ENCODE measurements at regions not wholly inside any gene's neighbourhood (a gene's known extent, or its start where the extent isn't known, plus 50 kb on each side); places are given as distances from the start of the nearest gene placed in this dataset.

- peaks cover 25% of the 10 kb centered on the region for H3K27me3 ChIP-seq (ENCODE audit: low read depth)
- TF ChIP-seq CTCF (IDR thresholded peaks at IDR 0.05; ENCODE audit: borderline replicate concordance) = no peak
- no peak overlapping the region for H3K27ac ChIP-seq (replicated peaks)
- no peak for DNase-seq
- no peak overlapping the region for H3K4me3 ChIP-seq
- H3K36me3 ChIP-seq = no peaks in the 10 kb centered on the region
- intact Hi-C loops (cut with micrococcal nuclease) = no loop called here
- no peaks in the 10 kb centered on the region for H3K4me1 ChIP-seq
- H3K9me3 ChIP-seq (replicated peaks) = peaks cover 14% of the 10 kb centered on the region
These were observed 765.9 kb downstream of the TYW1 start for GRCh38 chr7:67762516-67762915.

DNA sequence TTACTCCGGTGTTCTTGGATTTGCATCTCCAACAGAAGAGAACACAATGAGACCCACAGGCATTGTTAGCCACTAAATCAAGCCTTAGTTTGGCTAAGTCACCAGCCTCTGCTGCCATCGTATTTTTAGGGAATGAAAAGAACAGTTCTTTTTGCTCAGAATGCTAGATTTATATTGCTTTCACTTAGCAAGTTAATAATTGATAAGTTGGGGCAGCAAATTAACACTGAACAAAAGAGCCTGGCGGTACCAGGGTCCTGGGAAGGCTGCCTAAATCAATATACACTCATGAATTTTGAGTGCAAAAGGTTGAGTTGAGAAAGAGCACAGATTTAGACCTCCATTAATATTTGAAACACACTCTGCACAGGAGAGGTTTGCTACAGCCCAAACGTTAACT, 767.7 kb downstream of the TYW1 start:
- Histone ChIP-seq H3K36me3 (no peaks in the 10 kb centered on the region), H3K4me3 (no peak overlapping the region), H3K9me3 (replicated peaks) (peaks cover 15% of the 10 kb centered on the region), H3K4me1 (no peaks in the 10 kb centered on the region), H3K27me3 (ENCODE audit: low read depth) (peaks cover 39% of the 10 kb centered on the region), H3K27ac (replicated peaks) (no peak overlapping the region)
- DNase-seq = no peak
- intact Hi-C loops (cut with micrococcal nuclease) = no loop called here
- TF ChIP-seq CTCF (IDR thresholded peaks at IDR 0.05; ENCODE audit: borderline replicate concordance) = no peak

- TF ChIP-seq CTCF (IDR thresholded peaks at IDR 0.05; ENCODE audit: borderline replicate concordance) = no peak
- no peak overlapping the region for H3K4me3 ChIP-seq
- intact Hi-C loops (cut with micrococcal nuclease) = no loop called here
- no peak overlapping the region for H3K27ac ChIP-seq (replicated peaks)
- H3K4me1 ChIP-seq = no peaks in the 10 kb centered on the region
- peaks cover 49% of the 10 kb centered on the region for H3K27me3 ChIP-seq (ENCODE audit: low read depth)
- no peaks in the 10 kb centered on the region for H3K36me3 ChIP-seq
- no peak for DNase-seq
- peaks cover 15% of the 10 kb centered on the region for H3K9me3 ChIP-seq (replicated peaks)
These were observed 769.0 kb downstream of the TYW1 start for GRCh38 chr7:67765481-67766175.

- intact Hi-C loops (cut with micrococcal nuclease) = no loop called here
- no peak for DNase-seq
- TF ChIP-seq CTCF (IDR thresholded peaks at IDR 0.05; ENCODE audit: borderline replicate concordance) = no peak
These were observed 770.3 kb downstream of the TYW1 start for GRCh38 chr7:67766906-67767410.

GRCh38 chr7:67771846-67772605, 775.4 kb downstream of the TYW1 start:
- TF ChIP-seq CTCF (IDR thresholded peaks at IDR 0.05; ENCODE audit: borderline replicate concordance) = no peak
- no peak overlapping the region for H3K27ac ChIP-seq (replicated peaks)

More at GRCh38 chr7:67766906-67767410, 770.3 kb downstream of the TYW1 start:
- H3K36me3 ChIP-seq = no peaks in the 10 kb centered on the region
- no peak overlapping the region for H3K27ac ChIP-seq (replicated peaks)
- H3K4me3 ChIP-seq = no peak overlapping the region
- no peaks in the 10 kb centered on the region for H3K4me1 ChIP-seq
- H3K9me3 ChIP-seq (replicated peaks) = peaks cover 15% of the 10 kb centered on the region
- H3K27me3 ChIP-seq (ENCODE audit: low read depth) = peaks cover 58% of the 10 kb centered on the region

More at GRCh38 chr7:67771846-67772605, 775.4 kb downstream of the TYW1 start:
- DNase-seq = no peak
- intact Hi-C loops (cut with micrococcal nuclease) = no loop called here
- Histone ChIP-seq H3K9me3 (replicated peaks) (peaks cover 6% of the 10 kb centered on the region), H3K27me3 (ENCODE audit: low read depth) (peaks cover 88% of the 10 kb centered on the region), H3K4me1 (no peaks in the 10 kb centered on the region), H3K36me3 (no peaks in the 10 kb centered on the region), H3K4me3 (no peak overlapping the region)
